ENCODE measurements at regions not wholly inside any gene's neighbourhood (a gene's known extent, or its start where the extent isn't known, plus 50 kb on each side); places are given as distances from the start of the nearest gene placed in this dataset.
"Not testable (repeated sequence)": the region's sequence is repeated elsewhere in the genome, so short reads cannot be mapped to it uniquely, and the experiment has no call there.

DNA sequence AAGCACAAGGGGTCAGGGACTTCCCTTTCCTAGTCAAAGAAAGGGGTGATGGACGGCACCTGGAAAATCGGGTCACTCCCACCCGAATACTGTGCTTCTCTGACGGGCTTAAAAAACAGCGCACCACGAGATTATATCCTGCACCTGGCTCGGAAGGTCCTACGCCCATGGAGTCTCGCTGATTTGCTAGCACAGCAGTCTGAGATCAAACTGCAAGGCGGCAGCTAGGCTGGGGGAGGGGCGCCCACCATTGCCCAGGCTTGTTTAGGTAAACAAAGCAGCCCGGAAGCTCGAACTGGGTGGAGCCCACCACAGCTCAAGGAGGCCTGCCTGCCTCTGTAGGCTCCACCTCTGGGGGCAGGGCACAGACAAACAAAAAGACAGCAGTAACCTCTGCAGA is 375.5 kb downstream of the SI start:
- TF ChIP-seq POLR2AphosphoS5, POLR2A, CTCF (IDR thresholded peaks at IDR 0.05): not testable (repeated sequence)

All from gastroesophageal sphincter (tissue), 3 donors.